Stimulated activated CD8-positive, alpha-beta memory T cell treated with anti-CD3 and anti-CD28 coated beads, Interleukin-4, amount 100 ng/mL, for 4 hours (primary cell): ENCODE measurements at regions not wholly inside any gene's neighbourhood (a gene's known extent, or its start where the extent isn't known, plus 50 kb on each side); places are given as distances from the start of the nearest gene placed in this dataset.

Experiments
- DNase-seq, 2 donors: peaks; one replicate each; pipeline ENCODE4 v3.0.0-alpha.2; 2020; ENCODE audit warnings: low read depth in 2 of 2, low spot score in 1 of 2

GRCh38 chr10:28781296-28781695, 104.0 kb downstream of the BAMBI start:
- no peak for DNase-seq

- no peak for DNase-seq
Observed at GRCh38 chr10:28783087-28783486, 105.8 kb downstream of the BAMBI start.

- DNase-seq: no peak
Observed at GRCh38 chr10:28785018-28785417, 107.7 kb downstream of the BAMBI start.

GRCh38 chr10:28788252-28788651, 110.9 kb downstream of the BAMBI start:
- DNase-seq: no peak

- no peak for DNase-seq
Observed at GRCh38 chr10:28788762-28789161, 111.4 kb downstream of the BAMBI start.

GRCh38 chr10:28790146-28790545, 112.8 kb downstream of the BAMBI start:
- DNase-seq: no peak

- DNase-seq: no peak
Observed at GRCh38 chr10:28793482-28793881, 116.2 kb downstream of the BAMBI start.

- no peak for DNase-seq
Observed at GRCh38 chr10:28794986-28795385, 117.7 kb downstream of the BAMBI start.

GRCh38 chr10:28796606-28797512, 119.5 kb downstream of the BAMBI start:
- DNase-seq: no peak

GRCh38 chr10:28797904-28798371, 120.6 kb downstream of the BAMBI start:
- DNase-seq: no peak

- no peak for DNase-seq
Observed at GRCh38 chr10:28798428-28798955, 121.2 kb downstream of the BAMBI start.

GRCh38 chr10:28798964-28799363, 121.6 kb downstream of the BAMBI start:
- no peak for DNase-seq

- no peak for DNase-seq
Observed at GRCh38 chr10:28800144-28800543, 122.8 kb downstream of the BAMBI start.

GRCh38 chr10:28801247-28801646, 123.9 kb downstream of the BAMBI start:
- no peak for DNase-seq

- DNase-seq: no peak
Observed at GRCh38 chr10:28801869-28802268, 124.5 kb downstream of the BAMBI start.

GRCh38 chr10:28805390-28805789, 128.1 kb downstream of the BAMBI start:
- DNase-seq: no peak

- no peak for DNase-seq
Observed at GRCh38 chr10:28806488-28806941, 129.2 kb downstream of the BAMBI start.

- DNase-seq: no peak
Observed at GRCh38 chr10:28806951-28807759, 129.8 kb downstream of the BAMBI start.

GRCh38 chr10:28807760-28808613, 130.7 kb downstream of the BAMBI start:
- no peak for DNase-seq

GRCh38 chr10:28808693-28809092, 131.4 kb downstream of the BAMBI start:
- DNase-seq: no peak
